LNCAP (cell line): ENCODE measurements at regions not wholly inside any gene's neighbourhood (a gene's known extent, or its start where the extent isn't known, plus 50 kb on each side); places are given as distances from the start of the nearest gene placed in this dataset.

Experiments
- TF ChIP-seq, protein P1 (sequence below): fragments of 450-650 bp; IDR thresholded peaks from 2 replicates; pipeline ENCODE4 v1.5.1; 2017; ENCODE audit warnings: mild to moderate bottlenecking

DNA sequence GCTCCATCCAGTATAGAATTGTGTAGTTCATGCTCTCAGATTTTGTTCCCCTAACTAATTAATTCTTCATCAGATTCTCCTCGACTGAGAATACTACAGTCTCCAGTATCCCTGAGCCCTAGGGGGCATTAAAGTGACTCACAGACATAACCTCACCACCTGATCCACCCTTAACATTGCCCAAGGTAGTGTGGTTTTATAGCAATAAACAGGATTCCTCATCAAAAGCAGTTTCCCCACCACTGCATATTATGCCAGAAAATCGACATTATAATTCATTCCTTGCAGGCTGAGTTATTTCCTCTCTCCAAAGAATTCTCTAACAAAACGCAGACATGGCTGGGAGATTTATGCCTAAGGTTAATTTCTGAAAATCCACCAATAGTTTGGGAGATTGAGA is 1402.5 kb upstream of the CELF2 start:
- TF ChIP-seq, protein P1, sequence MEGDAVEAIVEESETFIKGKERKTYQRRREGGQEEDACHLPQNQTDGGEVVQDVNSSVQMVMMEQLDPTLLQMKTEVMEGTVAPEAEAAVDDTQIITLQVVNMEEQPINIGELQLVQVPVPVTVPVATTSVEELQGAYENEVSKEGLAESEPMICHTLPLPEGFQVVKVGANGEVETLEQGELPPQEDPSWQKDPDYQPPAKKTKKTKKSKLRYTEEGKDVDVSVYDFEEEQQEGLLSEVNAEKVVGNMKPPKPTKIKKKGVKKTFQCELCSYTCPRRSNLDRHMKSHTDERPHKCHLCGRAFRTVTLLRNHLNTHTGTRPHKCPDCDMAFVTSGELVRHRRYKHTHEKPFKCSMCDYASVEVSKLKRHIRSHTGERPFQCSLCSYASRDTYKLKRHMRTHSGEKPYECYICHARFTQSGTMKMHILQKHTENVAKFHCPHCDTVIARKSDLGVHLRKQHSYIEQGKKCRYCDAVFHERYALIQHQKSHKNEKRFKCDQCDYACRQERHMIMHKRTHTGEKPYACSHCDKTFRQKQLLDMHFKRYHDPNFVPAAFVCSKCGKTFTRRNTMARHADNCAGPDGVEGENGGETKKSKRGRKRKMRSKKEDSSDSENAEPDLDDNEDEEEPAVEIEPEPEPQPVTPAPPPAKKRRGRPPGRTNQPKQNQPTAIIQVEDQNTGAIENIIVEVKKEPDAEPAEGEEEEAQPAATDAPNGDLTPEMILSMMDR: no peak

DNA sequence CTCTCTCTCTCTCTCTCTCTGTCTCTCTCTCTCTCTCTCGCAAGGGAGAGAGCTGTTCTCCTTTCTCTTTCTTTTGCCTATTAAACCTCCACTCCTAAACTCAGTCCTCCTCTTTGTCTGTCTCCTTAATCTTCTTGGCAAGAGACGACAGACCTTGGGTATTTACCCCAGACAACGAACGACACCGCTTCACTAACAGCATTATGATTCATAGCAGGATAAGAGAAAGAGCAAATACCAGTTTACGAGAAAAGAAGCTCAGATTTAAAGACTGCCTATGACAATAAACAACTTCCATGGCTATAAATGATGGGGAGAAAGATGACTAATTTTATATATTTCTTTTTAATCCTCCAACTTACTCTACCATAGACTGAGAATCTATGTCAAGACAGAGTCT is 1396.5 kb upstream of the CELF2 start:
- TF ChIP-seq, protein P1: no peak

DNA sequence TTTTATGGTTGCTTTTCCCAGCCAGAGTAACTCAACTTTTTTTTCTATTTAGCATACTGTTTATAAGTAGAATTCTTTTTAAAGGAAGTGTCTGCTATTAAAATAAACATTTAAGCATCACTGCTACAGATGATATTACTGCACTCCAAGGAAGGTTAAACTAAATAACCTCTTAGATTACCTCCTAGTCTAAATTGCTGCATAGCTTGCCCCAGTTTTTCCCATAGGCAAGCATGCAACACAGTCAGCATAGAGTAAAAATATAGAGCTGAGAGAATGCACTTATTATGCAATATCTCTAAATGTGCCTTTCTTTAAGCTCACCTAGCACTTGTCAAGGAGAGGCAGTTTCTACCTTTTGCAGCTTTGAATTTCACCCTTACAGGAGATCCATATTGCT is 1392.4 kb upstream of the CELF2 start:
- TF ChIP-seq, protein P1: no peak

DNA sequence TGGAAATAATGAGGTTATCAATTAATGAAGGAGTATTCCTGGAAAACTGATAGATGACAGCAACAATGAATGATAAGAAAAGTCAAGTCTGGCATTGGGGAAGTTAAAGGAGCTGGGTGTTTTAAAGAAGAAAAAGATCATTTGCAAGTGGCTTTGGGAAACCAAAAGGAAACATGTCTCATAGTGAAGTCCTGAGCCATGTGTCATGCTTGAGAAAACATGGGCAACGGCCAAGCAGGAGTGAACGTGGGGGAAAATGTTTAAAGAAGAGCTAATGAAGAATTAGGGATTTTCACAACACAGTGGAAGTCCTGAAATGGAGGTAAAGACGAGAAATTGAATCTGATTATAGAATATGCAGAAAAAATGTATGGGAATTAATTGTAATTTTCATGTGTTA is 1383.2 kb upstream of the CELF2 start:
- TF ChIP-seq, protein P1: no peak

DNA sequence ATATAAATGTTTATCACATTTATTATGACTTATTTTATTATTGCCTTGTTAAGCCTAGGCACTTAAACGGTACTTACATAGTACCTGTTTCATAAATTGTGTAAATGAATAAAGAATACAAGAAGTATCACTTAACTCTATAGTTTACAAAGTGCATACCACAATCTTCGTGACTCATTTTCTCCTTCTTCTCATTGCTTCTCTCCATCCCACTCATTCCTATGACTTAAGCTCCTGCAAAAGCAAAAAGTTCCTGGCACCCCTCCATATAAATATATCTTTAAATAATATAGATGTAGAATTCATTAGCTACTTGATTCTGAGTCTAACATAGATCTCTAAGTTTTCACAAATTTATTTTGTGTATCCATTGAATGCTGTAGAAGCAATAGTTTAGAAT is 1382.0 kb upstream of the CELF2 start:
- TF ChIP-seq, protein P1: no peak

DNA sequence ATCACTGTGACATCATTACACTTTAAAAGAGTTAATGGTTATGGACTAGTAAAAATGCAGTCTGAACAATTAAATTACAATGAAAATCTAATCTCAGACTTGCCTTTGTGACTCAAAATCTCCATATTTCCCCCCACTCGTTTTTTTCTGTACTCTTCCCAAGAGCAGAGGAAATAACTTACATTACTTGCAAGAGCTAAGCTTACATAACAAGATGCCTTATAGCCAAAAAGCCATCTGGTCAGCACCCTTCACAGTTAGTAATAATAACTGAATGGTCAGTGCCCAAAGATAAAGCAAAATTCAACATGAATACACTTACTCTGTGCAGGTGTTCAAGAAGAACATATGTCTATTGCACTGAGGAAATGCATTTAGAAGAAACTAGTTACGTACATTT is 1381.5 kb upstream of the CELF2 start:
- TF ChIP-seq, protein P1: no peak

DNA sequence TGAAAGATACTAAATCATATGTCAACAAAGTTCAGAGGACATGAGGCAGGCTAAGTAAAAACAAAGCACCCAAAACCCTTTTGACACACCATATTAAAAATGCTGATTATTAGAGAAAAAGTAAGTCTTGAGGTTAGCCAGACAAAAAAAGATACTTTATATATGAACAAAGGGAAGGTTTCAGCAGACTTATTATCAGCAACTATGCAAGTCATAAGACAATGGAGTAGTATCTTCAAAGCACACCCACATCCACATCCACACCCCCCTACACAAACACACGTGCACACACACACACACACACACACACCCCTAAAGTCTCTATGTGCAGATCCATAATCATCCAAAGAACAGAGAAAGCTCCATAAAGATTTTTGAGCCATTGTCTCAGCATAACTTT is 1373.9 kb upstream of the CELF2 start:
- TF ChIP-seq, protein P1: no peak

DNA sequence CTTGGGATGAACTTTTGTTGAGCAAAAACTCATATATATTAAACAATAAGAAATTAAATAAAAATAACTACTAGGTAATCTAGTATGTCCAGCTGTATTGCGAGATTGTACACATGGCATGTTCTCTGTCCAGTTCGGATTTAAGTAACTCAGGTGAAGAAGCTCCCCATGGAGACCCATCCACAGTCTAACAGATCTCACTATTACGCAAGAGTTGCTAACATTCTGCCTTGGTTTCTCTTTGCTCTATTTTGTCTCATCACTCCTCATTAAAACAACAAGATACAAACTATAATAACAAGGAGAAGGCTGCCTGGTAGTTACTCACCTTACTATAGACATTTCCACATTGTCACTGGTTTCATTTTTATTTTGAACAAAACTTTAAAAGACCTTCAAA is 1372.3 kb upstream of the CELF2 start:
- TF ChIP-seq, protein P1: no peak
